ENCODE measurements at regions not wholly inside any gene's neighbourhood (a gene's known extent, or its start where the extent isn't known, plus 50 kb on each side); places are given as distances from the start of the nearest gene placed in this dataset.
A peak's percentile ranks its signal among the peaks of the same experiment; 100 is the strongest.

DNA sequence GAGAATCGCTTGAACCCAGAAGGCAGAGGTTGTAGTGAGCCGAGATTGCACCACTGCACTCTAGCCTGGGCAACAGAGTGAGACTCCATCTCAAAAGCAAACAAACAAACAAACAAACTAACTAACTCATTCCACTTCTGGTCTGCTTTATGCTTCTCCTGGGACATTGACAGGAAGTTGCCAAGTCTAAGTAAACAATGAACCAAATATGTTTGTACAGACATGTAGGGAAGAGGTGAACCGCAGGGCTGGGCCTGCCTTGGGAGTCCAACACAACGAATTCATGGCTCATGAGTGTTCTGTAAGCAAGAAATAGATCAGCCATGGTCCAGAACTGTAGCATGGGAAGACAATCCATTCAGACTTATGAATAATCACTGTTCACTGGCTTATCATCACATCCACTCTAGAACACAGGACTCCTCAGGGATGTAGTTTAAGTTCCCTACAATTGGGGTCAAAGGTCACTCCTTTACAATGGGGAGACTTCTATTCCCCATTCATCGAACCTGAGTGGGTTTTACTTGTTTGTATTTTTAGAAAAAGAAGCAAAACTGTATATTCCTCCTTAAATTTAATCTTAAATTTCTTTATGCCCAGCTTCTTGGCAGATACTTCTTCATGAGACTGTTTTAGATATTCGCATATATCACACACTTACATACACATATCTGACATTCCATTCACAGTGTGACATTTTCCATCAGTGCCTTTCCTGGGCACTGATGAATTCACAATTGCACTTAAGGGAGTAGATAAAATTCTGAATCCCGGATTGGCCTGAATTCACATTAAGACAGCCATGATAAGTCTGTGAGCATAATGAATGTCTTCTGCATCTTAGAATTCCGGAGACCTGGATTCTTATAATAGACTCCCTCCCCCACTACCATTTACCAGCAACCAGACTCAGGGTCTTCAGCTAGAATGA lies 159.1 kb upstream of the EEPD1 start (continued):
- TF ChIP-seq MXI1 (IDR thresholded peaks at IDR 0.05; ENCODE audit: borderline replicate concordance, low read depth, low read length) (no peak), CHD1 (IDR thresholded peaks at IDR 0.05; ENCODE audit: low read depth, low read length) (no peak)

DNA sequence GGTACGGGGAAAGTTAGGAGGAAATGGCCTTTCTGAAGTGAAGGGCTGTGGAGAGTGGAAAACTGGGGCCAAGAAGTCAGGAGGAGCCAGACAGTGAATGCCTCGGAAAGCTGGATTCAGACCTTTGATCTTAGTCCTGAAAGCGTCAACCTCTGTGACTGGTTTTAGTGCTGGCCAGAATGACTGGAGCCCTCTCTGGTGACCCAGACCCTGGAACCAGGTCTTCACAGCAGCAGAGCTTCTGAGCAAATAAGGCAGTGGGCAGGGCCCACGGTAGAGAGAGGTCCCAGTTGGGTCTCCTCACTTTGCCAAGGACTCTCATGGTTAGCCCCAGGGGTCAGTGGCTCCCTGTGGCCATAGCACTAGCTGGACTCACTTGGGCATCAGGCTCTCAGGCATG lies 157.7 kb upstream of the EEPD1 start:
- TF ChIP-seq FOS (IDR thresholded peaks at IDR 0.05; ENCODE audit: low read depth, low read length): no peak
- no peak for TF ChIP-seq RCOR1 (IDR thresholded peaks at IDR 0.05; ENCODE audit: insufficient replicate concordance, low read length)
- no peak for TF ChIP-seq MAFK (IDR thresholded peaks at IDR 0.05; ENCODE audit: low read depth, low read length)
- no peak for TF ChIP-seq RFX5 (IDR thresholded peaks at IDR 0.05; ENCODE audit: low read depth, low read length)
- TF ChIP-seq ELK1 (IDR thresholded peaks at IDR 0.05; ENCODE audit: borderline replicate concordance, low read depth, low read length): no peak
- Histone ChIP-seq H2BK15ac (ENCODE audit: low read depth, low read length) (no peak overlapping the region; the same call in 2 of the 3 replicates), H3K9me1 (ENCODE audit: insufficient read depth, low read length) (no peaks in the 10 kb centered on the region), H2BK20ac (ENCODE audit: low read depth, low read length) (no peak overlapping the region), H3K79me1 (ENCODE audit: low read depth in 1 of 2, low read length in 2 of 2) (no peaks in the 10 kb centered on the region), H3K4me1 (ENCODE audit: control insufficient read depth, insufficient read depth, low read length) (no peaks in the 10 kb centered on the region), H3K9me3 (ENCODE audit: control insufficient read depth, insufficient read depth, low read length) (no peaks in the 10 kb centered on the region), H3K4ac (ENCODE audit: low read depth, low read length) (no peak overlapping the region), H4K5ac (ENCODE audit: low read depth, low read length) (no peak overlapping the region), H3K9ac (ENCODE audit: low read depth, low read length) (no peak overlapping the region), H2AK9ac (replicated peaks; ENCODE audit: low read depth, low read length, poor library complexity) (no peak overlapping the region), H3K56ac (ENCODE audit: extremely low read depth, insufficient read depth, low read length) (no peak overlapping the region), H4K8ac (ENCODE audit: low read depth in 2 of 2, low read length in 2 of 2) (no peak overlapping the region), H3K4me3 (ENCODE audit: insufficient read depth, low read depth, low read length) (no peak overlapping the region), H2BK120ac (ENCODE audit: low read depth, low read length) (no peak overlapping the region), H3K23ac (ENCODE audit: low read depth, low read length) (no peak overlapping the region), H3K18ac (ENCODE audit: low read depth, low read length) (no peak overlapping the region), H3K14ac (replicated peaks; ENCODE audit: low read depth, low read length) (no peak overlapping the region), H2AK5ac (ENCODE audit: low read depth, low read length) (no peak overlapping the region; the same call in 1 of the 2 replicates), H4K91ac (ENCODE audit: insufficient read depth, low read depth, low read length) (no peak overlapping the region), H2BK5ac (ENCODE audit: low read depth, low read length, poor library complexity, severe bottlenecking) (no peak overlapping the region), H3K27ac (ENCODE audit: insufficient read depth, low read length) (no peak overlapping the region), H3K36me3 (ENCODE audit: control insufficient read depth, insufficient read depth, low read length) (no peaks in the 10 kb centered on the region), H3K27me3 (ENCODE audit: control insufficient read depth, insufficient read depth, low read length) (no peaks in the 10 kb centered on the region), H4K20me1 (ENCODE audit: insufficient read depth, low read length) (no peaks in the 10 kb centered on the region), H3K4me2 (ENCODE audit: low read depth, low read length) (no peak overlapping the region), H2AFZ (replicated peaks; ENCODE audit: low read length, poor library complexity) (peak overlapping the region; percentile 68)
- no TSS peak for BruUV-seq (replicated peaks)
- WGBS, 2 experiments (ENCODE audit: extremely low coverage in 2 of 2, insufficient read length in 1 of 2): 100% methylated on average over 1 to 3 of the region's 4 CpGs
- in situ Hi-C loops (cut with MboI; ENCODE audit: low sequenced_read_pairs): no loop called here
- no peak for DNase-seq
- intact Hi-C loops (cut with micrococcal nuclease): no loop called here
- dilution Hi-C loops (cut with HindIII; ENCODE audit: low sequenced_read_pairs, unreplicated experiment): loop anchor here (25.0 kb wide), 1 partner anchor 317 kb away; no protein-coding TSS in a partner anchor
- CTCF ChIA-PET: no interaction called here
- POLR2A ChIA-PET (ENCODE audit: unreplicated experiment): no interaction called here
- ATAC-seq (ENCODE audit: low read depth): no peak
